D721Med (cell line): ENCODE measurements at regions not wholly inside any gene's neighbourhood (a gene's known extent, or its start where the extent isn't known, plus 50 kb on each side); places are given as distances from the start of the nearest gene placed in this dataset.
A peak's percentile ranks its signal among the peaks of the same experiment; 100 is the strongest.

ENCODE experiments used
- DNase-seq: peaks from one replicate; pipeline ENCODE4 v3.0.0; 2011; ENCODE audit warnings: low spot score; ENCODE audit not compliant: insufficient read length
- FAIRE-seq: peaks from 2 replicates; lab custom pipeline; 2011; peaks lifted over from hg19 to GRCh38; lab: Jason Lieb, UNC
- TF ChIP-seq, protein P1 (sequence below): IDR thresholded peaks from 2 replicates; pipeline ENCODE4 v1.5.1; 2012; ENCODE audit warnings: mild to moderate bottlenecking, control low read depth; ENCODE audit not compliant: insufficient read depth; ENCODE audit errors: missing control alignments

DNA sequence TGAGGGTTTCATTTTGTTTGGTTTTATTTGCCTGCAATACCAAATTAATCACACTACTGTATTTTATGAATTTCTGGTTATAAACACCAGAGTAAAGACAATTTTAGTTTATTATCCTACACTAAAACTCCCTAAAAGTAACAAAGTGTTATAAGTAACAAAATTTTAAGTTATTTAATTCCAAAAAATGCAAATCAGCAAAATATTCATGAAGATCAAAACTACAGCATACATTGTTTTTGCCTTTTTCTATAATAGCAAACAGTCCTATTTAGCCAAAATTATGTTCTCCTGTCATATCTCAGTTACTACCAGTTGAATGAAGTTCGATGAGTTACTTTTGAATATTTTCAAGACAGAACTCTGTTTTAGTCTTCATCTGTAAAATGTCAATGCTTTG lies 132.7 kb upstream of the CYLC2 start:
- FAIRE-seq (no peak), DNase-seq (no peak)
- TF ChIP-seq, protein P1, sequence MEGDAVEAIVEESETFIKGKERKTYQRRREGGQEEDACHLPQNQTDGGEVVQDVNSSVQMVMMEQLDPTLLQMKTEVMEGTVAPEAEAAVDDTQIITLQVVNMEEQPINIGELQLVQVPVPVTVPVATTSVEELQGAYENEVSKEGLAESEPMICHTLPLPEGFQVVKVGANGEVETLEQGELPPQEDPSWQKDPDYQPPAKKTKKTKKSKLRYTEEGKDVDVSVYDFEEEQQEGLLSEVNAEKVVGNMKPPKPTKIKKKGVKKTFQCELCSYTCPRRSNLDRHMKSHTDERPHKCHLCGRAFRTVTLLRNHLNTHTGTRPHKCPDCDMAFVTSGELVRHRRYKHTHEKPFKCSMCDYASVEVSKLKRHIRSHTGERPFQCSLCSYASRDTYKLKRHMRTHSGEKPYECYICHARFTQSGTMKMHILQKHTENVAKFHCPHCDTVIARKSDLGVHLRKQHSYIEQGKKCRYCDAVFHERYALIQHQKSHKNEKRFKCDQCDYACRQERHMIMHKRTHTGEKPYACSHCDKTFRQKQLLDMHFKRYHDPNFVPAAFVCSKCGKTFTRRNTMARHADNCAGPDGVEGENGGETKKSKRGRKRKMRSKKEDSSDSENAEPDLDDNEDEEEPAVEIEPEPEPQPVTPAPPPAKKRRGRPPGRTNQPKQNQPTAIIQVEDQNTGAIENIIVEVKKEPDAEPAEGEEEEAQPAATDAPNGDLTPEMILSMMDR: no peak

DNA sequence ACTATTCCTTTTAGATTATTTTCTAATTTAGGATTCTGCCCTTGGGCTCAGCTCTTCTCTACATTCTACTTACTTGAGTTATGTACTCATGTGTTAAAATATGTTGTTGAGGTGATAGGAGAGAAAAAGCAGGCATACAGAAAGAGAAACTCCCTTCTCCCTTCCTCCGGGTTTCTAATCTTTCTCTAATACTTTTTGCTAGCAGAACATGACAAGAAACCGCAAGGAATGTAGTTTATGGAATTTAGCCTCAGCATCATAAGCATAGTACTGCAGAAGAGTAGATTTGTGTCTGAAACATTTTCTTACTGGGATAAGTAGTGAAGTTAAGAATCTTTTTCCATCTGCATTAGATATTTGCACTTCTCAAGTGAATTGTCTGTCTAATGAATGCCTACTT lies 139.5 kb upstream of the CYLC2 start:
- FAIRE-seq (no peak), DNase-seq (no peak)
- TF ChIP-seq, protein P1: no peak

DNA sequence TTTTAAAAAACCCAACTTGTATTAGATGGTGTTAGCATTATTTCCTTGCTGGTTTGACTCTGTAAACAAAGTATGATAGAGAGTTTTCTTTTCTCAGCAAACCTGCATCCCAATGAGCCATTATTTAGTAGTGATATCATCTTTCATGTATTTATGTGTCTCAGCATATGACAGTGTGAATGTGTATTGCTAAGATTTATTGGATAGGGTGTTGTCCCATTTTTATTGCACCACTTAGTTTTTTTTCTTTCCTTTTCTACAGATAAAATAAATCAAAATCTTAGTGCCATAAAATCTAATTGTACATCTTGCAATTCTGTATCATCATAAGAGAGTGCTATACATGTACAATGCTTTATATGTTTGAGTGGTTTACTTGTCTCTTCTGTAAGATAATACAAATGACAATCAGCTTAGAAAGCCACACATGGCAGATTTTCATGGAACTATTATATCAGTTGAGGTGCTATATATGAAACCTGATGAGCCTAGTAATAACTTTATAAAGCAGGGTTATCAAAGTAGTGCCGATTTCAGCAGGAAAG lies 149.2 kb upstream of the CYLC2 start:
- TF ChIP-seq, protein P1: no peak
- no peak for DNase-seq
- peak; percentile 6 for FAIRE-seq

DNA sequence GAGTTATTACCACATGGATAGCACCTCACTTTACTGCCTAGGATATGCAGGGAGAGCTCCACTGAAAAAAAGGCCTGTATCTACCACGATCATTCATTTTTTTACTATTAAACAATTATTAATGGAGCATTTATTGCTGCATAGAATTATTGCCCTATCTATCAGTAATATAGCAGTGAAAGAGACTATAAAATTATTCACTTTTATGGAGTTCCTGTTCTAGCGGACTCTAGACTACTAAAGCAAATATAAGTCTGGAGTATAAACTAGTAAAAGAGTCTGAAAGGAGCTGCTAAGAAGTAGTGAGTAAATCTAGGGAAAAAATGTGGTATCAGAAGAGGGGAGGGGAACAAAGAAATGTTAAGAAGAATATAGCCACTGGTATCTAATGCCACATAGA lies 150.4 kb upstream of the CYLC2 start:
- TF ChIP-seq, protein P1: no peak
- no peak for DNase-seq

DNA sequence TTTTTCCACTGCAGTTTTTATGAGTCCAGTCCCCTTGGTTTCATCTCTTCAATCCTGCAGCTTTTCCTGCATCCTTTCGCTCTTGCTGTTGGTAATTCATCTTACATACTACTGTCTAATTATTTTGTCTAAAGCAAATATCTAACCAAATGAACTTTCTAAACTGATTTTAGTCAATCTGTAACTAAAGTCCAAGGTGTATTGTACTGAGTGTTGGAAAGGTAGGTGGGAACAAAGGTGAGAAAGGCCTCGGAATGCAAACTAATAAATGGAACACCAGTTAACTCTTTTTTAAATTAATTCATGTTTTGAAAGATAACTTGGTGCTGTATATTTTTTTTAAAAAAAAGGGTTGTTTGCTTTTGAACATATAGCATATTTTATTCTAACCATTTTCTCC lies 152.7 kb upstream of the CYLC2 start:
- FAIRE-seq: no peak
- DNase-seq: no peak

More for the DNA sequence above, 150.4 kb upstream of the CYLC2 start:
- no peak for FAIRE-seq

DNA sequence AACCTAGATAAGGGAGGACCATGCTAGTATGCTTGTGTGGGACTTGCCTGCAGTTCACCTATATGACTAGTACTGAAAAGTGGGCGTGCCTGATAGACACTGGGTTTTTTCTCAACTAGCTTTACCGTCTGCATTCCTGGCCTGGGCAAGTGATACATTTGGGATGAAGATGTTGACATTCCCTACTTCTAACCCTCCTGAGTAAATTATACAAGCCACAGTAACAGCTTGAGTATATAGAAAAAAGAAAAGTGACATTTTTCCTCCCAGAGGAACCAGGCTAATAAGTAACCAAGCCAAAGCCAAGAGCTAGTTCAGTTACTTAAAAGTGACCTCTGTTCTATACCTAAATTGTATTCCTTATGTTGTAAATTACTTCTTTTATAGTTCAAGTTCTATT lies 153.8 kb upstream of the CYLC2 start:
- no peak for FAIRE-seq
- no peak for DNase-seq
- TF ChIP-seq, protein P1: no peak

More for the DNA sequence above, 152.7 kb upstream of the CYLC2 start:
- TF ChIP-seq, protein P1: no peak

DNA sequence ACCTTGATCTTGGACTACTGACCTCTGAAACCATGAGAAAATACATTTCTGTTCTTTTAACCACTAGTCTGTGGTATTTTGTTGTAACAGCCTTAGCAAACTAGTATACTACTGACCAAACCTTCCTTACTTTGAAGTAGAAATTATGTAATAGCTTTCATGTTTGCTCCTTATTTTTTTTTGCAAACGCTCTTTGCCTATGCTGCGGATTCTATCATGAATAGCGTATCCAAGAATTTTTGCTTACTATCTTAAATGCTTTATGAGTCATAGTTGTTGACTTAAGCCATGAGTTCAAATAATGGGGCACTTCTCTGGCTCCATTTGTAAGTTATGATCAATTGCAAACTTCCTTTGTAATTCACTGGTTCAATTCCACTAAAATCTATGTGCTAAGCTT lies 154.8 kb upstream of the CYLC2 start:
- no peak for FAIRE-seq

More for the DNA sequence above, 154.8 kb upstream of the CYLC2 start:
- TF ChIP-seq, protein P1: no peak
- DNase-seq: no peak
